ENCODE measurements at regions not wholly inside any gene's neighbourhood (a gene's known extent, or its start where the extent isn't known, plus 50 kb on each side); places are given as distances from the start of the nearest gene placed in this dataset.

DNA sequence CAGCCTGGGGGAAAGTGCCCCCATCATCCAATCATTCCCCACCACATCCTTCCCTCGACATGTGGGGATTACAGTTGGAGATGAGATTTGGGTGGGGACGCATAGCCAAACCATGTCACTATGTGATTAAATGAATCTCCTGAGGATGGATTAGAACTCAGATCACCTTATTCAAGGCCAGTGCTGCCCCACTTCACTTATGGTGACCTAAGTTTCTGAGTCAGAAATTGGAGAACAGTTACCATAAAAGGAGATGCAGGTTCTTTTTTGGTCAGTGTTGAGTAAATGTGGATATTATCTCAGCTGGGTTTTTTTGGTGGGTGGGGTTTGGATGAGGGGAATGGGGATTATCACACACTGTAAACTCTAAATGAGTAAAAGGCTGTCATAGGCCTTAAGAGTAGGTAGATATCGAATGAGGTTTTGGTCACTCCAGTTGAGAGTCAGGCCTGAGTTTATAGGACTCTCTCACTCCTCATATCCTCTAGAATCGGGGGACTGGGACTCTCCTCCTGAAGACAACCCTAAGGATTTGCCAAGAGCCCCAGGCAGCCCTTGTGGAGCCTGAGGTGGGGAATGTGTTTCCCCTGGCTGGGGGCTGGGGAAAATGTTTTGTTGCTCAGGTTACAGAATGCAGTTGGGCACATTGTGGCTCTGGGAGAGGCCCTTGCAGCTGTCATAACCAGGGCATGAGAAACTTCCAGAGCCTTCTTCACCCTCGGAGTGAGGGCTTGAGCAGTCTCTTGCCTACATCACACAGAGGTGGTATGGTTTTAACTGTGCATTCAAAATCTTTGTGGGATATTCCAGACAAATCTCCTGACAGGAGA is 213.0 kb downstream of the BAMBI start:
- TF ChIP-seq, protein P1, sequence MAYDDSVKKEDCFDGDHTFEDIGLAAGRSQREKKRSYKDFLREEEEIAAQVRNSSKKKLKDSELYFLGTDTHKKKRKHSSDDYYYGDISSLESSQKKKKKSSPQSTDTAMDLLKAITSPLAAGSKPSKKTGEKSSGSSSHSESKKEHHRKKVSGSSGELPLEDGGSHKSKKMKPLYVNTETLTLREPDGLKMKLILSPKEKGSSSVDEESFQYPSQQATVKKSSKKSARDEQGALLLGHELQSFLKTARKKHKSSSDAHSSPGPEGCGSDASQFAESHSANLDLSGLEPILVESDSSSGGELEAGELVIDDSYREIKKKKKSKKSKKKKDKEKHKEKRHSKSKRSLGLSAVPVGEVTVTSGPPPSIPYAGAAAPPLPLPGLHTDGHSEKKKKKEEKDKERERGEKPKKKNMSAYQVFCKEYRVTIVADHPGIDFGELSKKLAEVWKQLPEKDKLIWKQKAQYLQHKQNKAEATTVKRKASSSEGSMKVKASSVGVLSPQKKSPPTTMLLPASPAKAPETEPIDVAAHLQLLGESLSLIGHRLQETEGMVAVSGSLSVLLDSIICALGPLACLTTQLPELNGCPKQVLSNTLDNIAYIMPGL (CRISPR knock-in tag; IDR thresholded peaks at IDR 0.05) = no peak
- TF ChIP-seq SIN3B (IDR thresholded peaks at IDR 0.05; ENCODE audit: low read depth) (no peak), JUNB (CRISPR knock-in tag; conservative IDR thresholded peaks at IDR 0.05) (no peak), MYC (IDR thresholded peaks at IDR 0.05; ENCODE audit: low read depth, low read length) (no peak), MYC (CRISPR knock-in tag; IDR thresholded peaks at IDR 0.05; ENCODE audit: borderline replicate concordance, low read depth) (no peak), POLR2AphosphoS5 (IDR thresholded peaks at IDR 0.05; ENCODE audit: control insufficient read depth, insufficient read depth, low read depth, low read length) (no peak), ZFPM2 (CRISPR knock-in tag; IDR thresholded peaks at IDR 0.05) (no peak), ETV6 (IDR thresholded peaks at IDR 0.05; ENCODE audit: borderline replicate concordance in 1 of 2, low read depth in 2 of 2, low read length in 1 of 2) (no peak), ETV6 (CRISPR knock-in tag; IDR thresholded peaks at IDR 0.05; ENCODE audit: borderline replicate concordance) (no peak), EP300 (IDR thresholded peaks at IDR 0.05; ENCODE audit: low read length) (no peak), HNRNPK (IDR thresholded peaks at IDR 0.05; ENCODE audit: low read depth, low read length, poor library complexity, severe bottlenecking) (no peak), RAD51 (IDR thresholded peaks at IDR 0.05; ENCODE audit: borderline replicate concordance, low read depth) (no peak)
- TF ChIP-seq, protein P2, sequence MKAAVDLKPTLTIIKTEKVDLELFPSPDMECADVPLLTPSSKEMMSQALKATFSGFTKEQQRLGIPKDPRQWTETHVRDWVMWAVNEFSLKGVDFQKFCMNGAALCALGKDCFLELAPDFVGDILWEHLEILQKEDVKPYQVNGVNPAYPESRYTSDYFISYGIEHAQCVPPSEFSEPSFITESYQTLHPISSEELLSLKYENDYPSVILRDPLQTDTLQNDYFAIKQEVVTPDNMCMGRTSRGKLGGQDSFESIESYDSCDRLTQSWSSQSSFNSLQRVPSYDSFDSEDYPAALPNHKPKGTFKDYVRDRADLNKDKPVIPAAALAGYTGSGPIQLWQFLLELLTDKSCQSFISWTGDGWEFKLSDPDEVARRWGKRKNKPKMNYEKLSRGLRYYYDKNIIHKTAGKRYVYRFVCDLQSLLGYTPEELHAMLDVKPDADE (conservative IDR thresholded peaks at IDR 0.05; ENCODE audit: control insufficient read depth, low read depth, low read length) = no peak
- TF ChIP-seq, protein P3, sequence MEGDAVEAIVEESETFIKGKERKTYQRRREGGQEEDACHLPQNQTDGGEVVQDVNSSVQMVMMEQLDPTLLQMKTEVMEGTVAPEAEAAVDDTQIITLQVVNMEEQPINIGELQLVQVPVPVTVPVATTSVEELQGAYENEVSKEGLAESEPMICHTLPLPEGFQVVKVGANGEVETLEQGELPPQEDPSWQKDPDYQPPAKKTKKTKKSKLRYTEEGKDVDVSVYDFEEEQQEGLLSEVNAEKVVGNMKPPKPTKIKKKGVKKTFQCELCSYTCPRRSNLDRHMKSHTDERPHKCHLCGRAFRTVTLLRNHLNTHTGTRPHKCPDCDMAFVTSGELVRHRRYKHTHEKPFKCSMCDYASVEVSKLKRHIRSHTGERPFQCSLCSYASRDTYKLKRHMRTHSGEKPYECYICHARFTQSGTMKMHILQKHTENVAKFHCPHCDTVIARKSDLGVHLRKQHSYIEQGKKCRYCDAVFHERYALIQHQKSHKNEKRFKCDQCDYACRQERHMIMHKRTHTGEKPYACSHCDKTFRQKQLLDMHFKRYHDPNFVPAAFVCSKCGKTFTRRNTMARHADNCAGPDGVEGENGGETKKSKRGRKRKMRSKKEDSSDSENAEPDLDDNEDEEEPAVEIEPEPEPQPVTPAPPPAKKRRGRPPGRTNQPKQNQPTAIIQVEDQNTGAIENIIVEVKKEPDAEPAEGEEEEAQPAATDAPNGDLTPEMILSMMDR (IDR thresholded peaks at IDR 0.05 in 2 of 3, conservative IDR thresholded peaks at IDR 0.05 in 1 of 3; ENCODE audit: insufficient read depth in 2 of 3, low read depth in 1 of 3, low read length in 3 of 3) = no peak
- TF ChIP-seq, protein P4, sequence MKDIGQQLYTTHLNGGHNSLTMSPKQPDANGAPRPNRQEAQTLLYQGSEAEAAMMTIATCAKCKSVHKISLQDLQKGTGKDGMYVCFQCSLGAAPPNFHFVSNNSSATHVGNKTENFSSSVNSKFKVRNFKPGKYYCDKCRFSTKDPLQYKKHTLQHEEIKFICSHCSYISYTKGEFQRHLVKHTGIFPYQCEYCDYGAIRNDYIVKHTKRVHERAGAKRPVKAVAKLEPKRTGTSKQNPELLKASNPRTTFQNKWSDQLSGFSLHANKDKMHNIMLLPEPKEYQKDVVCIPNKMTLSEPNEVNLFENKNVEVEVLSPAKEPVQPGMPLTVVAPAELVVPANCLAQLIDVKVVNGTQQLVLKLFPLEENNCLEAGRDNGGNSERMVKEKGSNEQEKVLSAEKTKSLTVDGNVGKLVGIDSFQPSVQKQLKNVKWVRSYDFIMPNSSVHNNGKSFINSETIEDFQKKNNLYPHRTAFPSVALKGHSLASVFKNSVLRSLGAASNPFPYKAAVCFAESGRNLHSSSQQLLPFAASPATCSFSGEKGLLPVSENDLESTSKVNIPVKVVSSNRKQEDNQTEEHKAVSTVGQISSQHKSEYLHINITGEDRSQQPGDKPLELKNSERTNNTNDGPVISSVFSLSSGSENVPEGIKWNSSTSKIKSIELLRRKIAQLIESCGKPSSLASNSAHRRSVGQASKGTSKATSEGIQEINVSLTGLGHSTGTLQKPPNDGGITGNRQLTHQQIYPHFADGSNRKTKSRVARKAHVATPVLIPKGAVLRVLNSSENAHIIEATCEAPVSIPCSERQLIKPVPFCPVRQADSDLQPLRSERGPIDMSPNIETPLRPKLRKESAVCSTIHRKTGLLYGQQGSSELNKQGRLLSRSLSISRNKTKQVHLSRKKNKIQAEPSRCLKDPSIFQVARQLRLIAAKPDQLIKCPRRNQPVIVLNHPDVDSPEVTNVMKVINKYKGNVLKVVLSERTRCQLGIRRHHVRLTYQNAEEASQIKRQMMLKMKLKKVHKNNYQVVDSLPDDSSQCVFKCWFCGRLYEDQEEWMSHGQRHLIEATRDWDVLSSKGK (CRISPR knock-in tag; IDR thresholded peaks at IDR 0.05) = no peak
